CD4-positive, alpha-beta T cell (primary cell): ENCODE measurements at regions not wholly inside any gene's neighbourhood (a gene's known extent, or its start where the extent isn't known, plus 50 kb on each side); places are given as distances from the start of the nearest gene placed in this dataset.

Source experiments
- ATAC-seq: fragments of 200-7000 bp; cut with Tn5 transposase; one replicate; pipeline ENCODE4 v1.10.0; 2022; ENCODE audit warnings: mild to moderate bottlenecking; ENCODE audit not compliant: poor library complexity
- CTCF ChIA-PET: fragments of 350-600 bp; sonication (Branson Sonifier 250); formaldehyde crosslinking; loops from one replicate; lab custom pipeline; 2021; ENCODE audit warnings: antibody characterized with exemption, inconsistent platforms; lab: Charles Lee
- POLR2A ChIA-PET: fragments of 350-600 bp; sonication (Branson Sonifier 250); formaldehyde crosslinking; loops from one replicate; lab custom pipeline; 2021; ENCODE audit warnings: antibody characterized with exemption, inconsistent platforms; lab: Charles Lee
- DNase-seq, 14 experiments: peaks; one replicate each; pipeline ENCODE4 v3.0.0-alpha.2; 2013 to 2020; ENCODE audit warnings: mixed read lengths in 2 of 14
- H3K27ac ChIP-seq, 2 donors: one replicate each; pipeline versions ENCODE4 v1.5.1 to v1.7.0; 2013; ENCODE audit warnings: low read length in 2 of 2, low read depth in 1 of 2, mild to moderate bottlenecking in 1 of 2
- H3K27me3 ChIP-seq, 2 experiments: 1 replicate in 1 of 2; 2 replicates in 1 of 2; pipeline versions ENCODE4 v1.6.1 to v1.7.0; 2013; ENCODE audit warnings: low read length in 2 of 2, control low read depth in 1 of 2, mild to moderate bottlenecking in 1 of 2, moderate library complexity in 1 of 2; ENCODE audit not compliant: insufficient read depth in 2 of 2, control insufficient read depth in 1 of 2
- H3K36me3 ChIP-seq: one replicate; pipeline ENCODE4 v1.6.1; 2013; ENCODE audit warnings: low read length, control low read depth; ENCODE audit not compliant: insufficient read depth
- H3K4me1 ChIP-seq: one replicate; pipeline ENCODE4 v1.6.1; 2013; ENCODE audit warnings: low read length, control low read depth; ENCODE audit not compliant: insufficient read depth
- H3K4me3 ChIP-seq: one replicate; pipeline ENCODE4 v1.5.1; 2013; ENCODE audit warnings: mild to moderate bottlenecking, low read length, moderate library complexity
- H3K9me3 ChIP-seq, 2 experiments: 1 replicate in 1 of 2; 2 replicates in 1 of 2; pipeline versions ENCODE4 v1.6.1 to v1.7.0; 2013; ENCODE audit warnings: low read length in 2 of 2, mild to moderate bottlenecking in 2 of 2, control low read depth in 1 of 2, moderate library complexity in 1 of 2; ENCODE audit not compliant: control insufficient read depth in 1 of 2, insufficient read depth in 1 of 2
- H3K27ac Mint-ChIP-seq: one replicate; pipeline ENCODE4 v1.8.0; 2020; ENCODE audit warnings: mixed read lengths
- H3K27me3 Mint-ChIP-seq: one replicate; pipeline ENCODE4 v1.8.0; 2021; ENCODE audit warnings: mixed read lengths
- H3K36me3 Mint-ChIP-seq: one replicate; pipeline ENCODE4 v1.8.0; 2021; ENCODE audit warnings: low read depth, mixed read lengths
- H3K4me1 Mint-ChIP-seq: one replicate; pipeline ENCODE4 v1.8.0; 2021; ENCODE audit warnings: low read depth, mixed read lengths
- H3K4me3 Mint-ChIP-seq: one replicate; pipeline ENCODE4 v1.8.0; 2020; ENCODE audit warnings: mild to moderate bottlenecking, mixed read lengths
- H3K9me3 Mint-ChIP-seq: one replicate; pipeline ENCODE4 v1.8.0; 2020; ENCODE audit warnings: mixed read lengths
- intact Hi-C, 2 experiments: fragments of 100-400 bp; cut with DNase I in 1 of 2; cut with micrococcal nuclease in 1 of 2; formaldehyde crosslinking; loops; one replicate each; pipeline versions ENCODE4 v1.15.1 to v1.9.0; 2023 to 2025; cut with DNase I, micrococcal nuclease
- TF ChIP-seq, protein P1 (sequence below): fragments of 200-600 bp; IDR thresholded peaks from one replicate; pipeline ENCODE4 v1.8.0; 2022; ENCODE audit warnings: antibody characterized with exemption, mild to moderate bottlenecking

DNA sequence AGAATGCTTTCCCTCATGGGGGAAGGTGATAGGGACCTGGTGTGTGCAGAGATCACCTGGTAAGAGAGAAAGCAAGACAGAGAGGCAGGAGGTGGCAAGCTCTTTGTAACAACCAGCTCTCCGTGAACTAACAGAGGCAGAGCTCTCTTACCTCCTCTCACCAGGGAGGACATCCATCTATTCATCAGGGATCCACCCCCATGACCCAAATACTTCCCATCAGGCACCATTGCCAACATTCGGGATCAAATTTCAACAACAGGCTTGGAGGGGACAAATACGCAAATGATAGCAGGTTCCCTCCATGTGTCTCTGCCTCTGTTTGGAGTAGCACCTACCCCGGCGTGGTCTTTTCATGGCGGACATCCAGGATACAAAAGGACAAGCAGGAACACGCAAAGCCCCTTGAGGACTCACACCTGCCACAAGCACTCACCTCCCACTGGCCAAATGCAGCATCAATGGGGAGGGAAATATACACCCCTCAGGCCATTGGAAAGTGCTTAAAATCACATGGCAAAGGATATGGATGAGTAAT lies 431.2 kb upstream of the AUTS2 start:
- Histone ChIP-seq H3K36me3 (no peaks in the 10 kb centered on the region), H3K27me3 (no peaks in the 10 kb centered on the region), H3K4me3 (no peak overlapping the region), H3K4me1 (no peaks in the 10 kb centered on the region), H3K9me3 (peaks cover 0 to 8% of the 10 kb centered on the region in 2 experiments), H3K27ac (no peak overlapping the region)
- H3K36me3 Mint-ChIP-seq: no peaks in the 10 kb centered on the region
- H3K27me3 Mint-ChIP-seq: no peaks in the 10 kb centered on the region
- peaks cover 2% of the 10 kb centered on the region for H3K9me3 Mint-ChIP-seq
- H3K4me1 Mint-ChIP-seq: no peaks in the 10 kb centered on the region
- no peak overlapping the region for H3K4me3 Mint-ChIP-seq
- DNase-seq (no peak), ATAC-seq (no peak)
- TF ChIP-seq, protein P1, sequence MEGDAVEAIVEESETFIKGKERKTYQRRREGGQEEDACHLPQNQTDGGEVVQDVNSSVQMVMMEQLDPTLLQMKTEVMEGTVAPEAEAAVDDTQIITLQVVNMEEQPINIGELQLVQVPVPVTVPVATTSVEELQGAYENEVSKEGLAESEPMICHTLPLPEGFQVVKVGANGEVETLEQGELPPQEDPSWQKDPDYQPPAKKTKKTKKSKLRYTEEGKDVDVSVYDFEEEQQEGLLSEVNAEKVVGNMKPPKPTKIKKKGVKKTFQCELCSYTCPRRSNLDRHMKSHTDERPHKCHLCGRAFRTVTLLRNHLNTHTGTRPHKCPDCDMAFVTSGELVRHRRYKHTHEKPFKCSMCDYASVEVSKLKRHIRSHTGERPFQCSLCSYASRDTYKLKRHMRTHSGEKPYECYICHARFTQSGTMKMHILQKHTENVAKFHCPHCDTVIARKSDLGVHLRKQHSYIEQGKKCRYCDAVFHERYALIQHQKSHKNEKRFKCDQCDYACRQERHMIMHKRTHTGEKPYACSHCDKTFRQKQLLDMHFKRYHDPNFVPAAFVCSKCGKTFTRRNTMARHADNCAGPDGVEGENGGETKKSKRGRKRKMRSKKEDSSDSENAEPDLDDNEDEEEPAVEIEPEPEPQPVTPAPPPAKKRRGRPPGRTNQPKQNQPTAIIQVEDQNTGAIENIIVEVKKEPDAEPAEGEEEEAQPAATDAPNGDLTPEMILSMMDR: no peak
- intact Hi-C loops: no loop called here
- ChIA-PET CTCF (no interaction called here), POLR2A (no interaction called here)
- no peak overlapping the region for H3K27ac Mint-ChIP-seq

DNA sequence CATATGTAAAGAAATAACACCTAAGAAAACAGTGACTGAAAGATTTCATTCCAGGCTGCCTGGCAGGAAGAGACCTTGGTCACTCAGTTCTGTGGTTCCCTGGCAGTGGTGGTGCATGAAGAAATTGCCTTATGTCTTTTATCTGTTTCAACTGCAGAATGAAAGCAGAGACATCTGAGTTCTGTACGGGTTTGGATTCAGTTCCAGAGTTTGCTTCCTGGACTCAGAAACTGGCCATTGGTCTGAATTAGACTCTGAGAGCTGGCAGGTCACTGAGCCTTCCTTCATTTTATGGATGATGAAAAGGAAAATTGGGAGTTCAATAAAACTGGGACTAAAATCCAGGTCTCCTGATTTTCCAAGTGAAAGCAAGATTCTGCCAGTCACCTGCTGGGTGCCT lies 428.9 kb upstream of the AUTS2 start:
- DNase-seq (no peak), ATAC-seq (no peak)
- H3K27me3 ChIP-seq: no peaks in the 10 kb centered on the region
- TF ChIP-seq, protein P1: no peak
- no peaks in the 10 kb centered on the region for H3K36me3 Mint-ChIP-seq
- intact Hi-C loops: no loop called here
- no peak overlapping the region for H3K4me3 ChIP-seq
- ChIA-PET POLR2A (no interaction called here), CTCF (no interaction called here)
- no peak overlapping the region for H3K27ac ChIP-seq
- H3K27me3 Mint-ChIP-seq: no peaks in the 10 kb centered on the region
- H3K4me1 ChIP-seq: no peaks in the 10 kb centered on the region
- H3K4me1 Mint-ChIP-seq: no peaks in the 10 kb centered on the region
- no peak overlapping the region for H3K27ac Mint-ChIP-seq
- H3K9me3 Mint-ChIP-seq: peaks cover 2% of the 10 kb centered on the region
- H3K4me3 Mint-ChIP-seq: no peak overlapping the region
- H3K9me3 ChIP-seq: peaks cover 0 to 8% of the 10 kb centered on the region in 2 experiments
- no peaks in the 10 kb centered on the region for H3K36me3 ChIP-seq

DNA sequence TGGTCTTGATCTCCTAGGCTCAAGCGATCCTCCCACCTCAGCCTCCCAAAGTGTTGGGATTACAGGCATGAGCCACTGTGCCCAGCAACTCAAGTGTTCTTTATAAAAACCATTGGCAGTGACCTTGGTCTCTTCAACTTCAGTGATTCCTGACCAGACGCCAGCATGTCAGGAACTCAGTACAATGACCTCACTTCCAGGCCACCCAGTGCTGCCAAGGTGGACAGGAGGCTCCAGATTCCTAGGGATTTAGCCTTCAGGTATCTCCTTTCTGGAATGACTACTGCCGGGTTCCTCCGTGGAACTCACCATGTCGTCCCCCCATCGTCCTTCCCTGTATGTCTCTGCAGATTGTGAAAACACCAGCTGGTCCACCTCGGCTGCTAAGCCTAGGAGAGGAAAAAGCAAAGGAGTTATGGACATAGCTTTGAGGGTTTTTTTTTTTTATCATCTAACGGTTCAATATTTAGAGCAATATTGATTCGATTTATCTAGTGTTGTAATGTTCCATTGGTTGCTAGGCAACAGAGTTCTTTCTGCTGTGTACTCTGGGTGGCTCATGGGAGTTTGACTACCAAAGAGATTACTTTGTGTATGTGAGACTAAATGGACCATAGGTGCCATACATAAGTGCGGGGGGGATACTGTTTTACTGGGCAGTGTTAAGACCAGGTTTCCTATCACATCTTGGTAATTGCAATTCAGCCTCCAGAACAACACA lies 425.8 kb upstream of the AUTS2 start:
- H3K27ac Mint-ChIP-seq: no peak overlapping the region
- Histone ChIP-seq H3K4me3 (no peak overlapping the region), H3K27ac (no peak overlapping the region), H3K4me1 (no peaks in the 10 kb centered on the region), H3K36me3 (no peaks in the 10 kb centered on the region), H3K27me3 (no peaks in the 10 kb centered on the region), H3K9me3 (peaks cover 0 to 8% of the 10 kb centered on the region in 2 experiments)
- no peaks in the 10 kb centered on the region for H3K36me3 Mint-ChIP-seq
- CTCF ChIA-PET: no interaction called here
- TF ChIP-seq, protein P1: no peak
- ATAC-seq: no peak
- intact Hi-C loops: no loop called here
- no peaks in the 10 kb centered on the region for H3K9me3 Mint-ChIP-seq
- no peaks in the 10 kb centered on the region for H3K27me3 Mint-ChIP-seq
- POLR2A ChIA-PET: no interaction called here
- no peaks in the 10 kb centered on the region for H3K4me1 Mint-ChIP-seq
- no peak overlapping the region for H3K4me3 Mint-ChIP-seq
- DNase-seq: no peak
